ENCODE measurements at regions not wholly inside any gene's neighbourhood (a gene's known extent, or its start where the extent isn't known, plus 50 kb on each side); places are given as distances from the start of the nearest gene placed in this dataset.

DNA sequence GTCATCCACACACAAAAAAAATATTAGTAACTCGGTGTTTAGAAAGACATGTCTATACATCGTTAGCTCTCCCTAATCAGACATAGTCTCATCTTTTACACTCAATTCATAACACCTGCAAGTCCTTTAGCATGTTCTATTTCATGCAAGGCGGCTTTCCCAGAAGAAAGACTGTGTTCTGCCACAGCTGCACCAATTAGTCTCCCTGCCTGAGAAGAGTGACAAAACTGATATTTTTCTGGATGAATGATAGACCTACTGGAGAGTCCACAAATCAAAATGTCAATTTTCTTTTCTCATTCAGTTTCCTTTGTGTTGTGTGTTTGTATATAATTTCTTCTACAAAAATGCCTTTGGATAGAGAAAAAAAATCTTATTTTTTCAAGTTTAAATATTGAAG, 435.8 kb upstream of the EPHA3 start:
- Mint-ChIP-seq H3K36me3 (ENCODE audit: insufficient read depth) (no peaks in the 10 kb centered on the region), H3K27me3 (no peaks in the 10 kb centered on the region), H3K4me1 (ENCODE audit: low read depth) (no peaks in the 10 kb centered on the region), H3K4me3 (ENCODE audit: low read depth) (no peak overlapping the region), H3K27ac (no peak overlapping the region), H3K9me3 (ENCODE audit: low read depth) (no peaks in the 10 kb centered on the region)
- TF ChIP-seq CTCF (IDR thresholded peaks at IDR 0.05; ENCODE audit: unreplicated experiment): no peak
- no peak for DNase-seq (ENCODE audit: low spot score, unreplicated experiment)

GRCh38 chr3:88677298-88677697, 430.1 kb upstream of the EPHA3 start:
- no peak for TF ChIP-seq CTCF (IDR thresholded peaks at IDR 0.05; ENCODE audit: unreplicated experiment)
- DNase-seq (ENCODE audit: low spot score, unreplicated experiment): no peak
- Mint-ChIP-seq H3K4me1 (ENCODE audit: low read depth) (peaks cover 4% of the 10 kb centered on the region), H3K27ac (no peak overlapping the region), H3K9me3 (ENCODE audit: low read depth) (no peaks in the 10 kb centered on the region), H3K27me3 (no peaks in the 10 kb centered on the region), H3K36me3 (ENCODE audit: insufficient read depth) (no peaks in the 10 kb centered on the region), H3K4me3 (ENCODE audit: low read depth) (no peak overlapping the region)

GRCh38 chr3:88678747-88679146, 428.7 kb upstream of the EPHA3 start:
- Mint-ChIP-seq H3K36me3 (ENCODE audit: insufficient read depth) (no peaks in the 10 kb centered on the region), H3K4me3 (ENCODE audit: low read depth) (no peak overlapping the region), H3K4me1 (ENCODE audit: low read depth) (peaks cover 4% of the 10 kb centered on the region), H3K27ac (no peak overlapping the region), H3K27me3 (no peaks in the 10 kb centered on the region), H3K9me3 (ENCODE audit: low read depth) (no peaks in the 10 kb centered on the region)
- TF ChIP-seq CTCF (IDR thresholded peaks at IDR 0.05; ENCODE audit: unreplicated experiment): no peak
- DNase-seq (ENCODE audit: low spot score, unreplicated experiment): no peak

GRCh38 chr3:88690287-88690686, 417.1 kb upstream of the EPHA3 start:
- Mint-ChIP-seq H3K27me3 (no peaks in the 10 kb centered on the region), H3K4me3 (ENCODE audit: low read depth) (no peak overlapping the region), H3K36me3 (ENCODE audit: insufficient read depth) (no peaks in the 10 kb centered on the region), H3K27ac (no peak overlapping the region), H3K4me1 (ENCODE audit: low read depth) (no peaks in the 10 kb centered on the region), H3K9me3 (ENCODE audit: low read depth) (no peaks in the 10 kb centered on the region)
- no peak for TF ChIP-seq CTCF (IDR thresholded peaks at IDR 0.05; ENCODE audit: unreplicated experiment)
- no peak for DNase-seq (ENCODE audit: low spot score, unreplicated experiment)

GRCh38 chr3:88691081-88691480, 416.3 kb upstream of the EPHA3 start:
- no peak for DNase-seq (ENCODE audit: low spot score, unreplicated experiment)
- no peaks in the 10 kb centered on the region for H3K4me1 Mint-ChIP-seq (ENCODE audit: low read depth)
- H3K4me3 Mint-ChIP-seq (ENCODE audit: low read depth): no peak overlapping the region
- H3K36me3 Mint-ChIP-seq (ENCODE audit: insufficient read depth): no peaks in the 10 kb centered on the region
- TF ChIP-seq CTCF (IDR thresholded peaks at IDR 0.05; ENCODE audit: unreplicated experiment): no peak
- no peaks in the 10 kb centered on the region for H3K27me3 Mint-ChIP-seq
- H3K27ac Mint-ChIP-seq: no peak overlapping the region
- no peaks in the 10 kb centered on the region for H3K9me3 Mint-ChIP-seq (ENCODE audit: low read depth)

Measured in progenitor cell of endocrine pancreas (in vitro differentiated cells).